Muscle layer of duodenum (tissue), 2 donors: ENCODE measurements at regions not wholly inside any gene's neighbourhood (a gene's known extent, or its start where the extent isn't known, plus 50 kb on each side); places are given as distances from the start of the nearest gene placed in this dataset.
"Not testable (repeated sequence)": the region's sequence is repeated elsewhere in the genome, so short reads cannot be mapped to it uniquely, and the experiment has no call there.

Source experiments
- H3K27ac ChIP-seq: one replicate; pipeline ENCODE4 v1.7.0; 2013; ENCODE audit warnings: mild to moderate bottlenecking, low read length
- H3K27me3 ChIP-seq: one replicate; pipeline ENCODE4 v1.7.0; 2013; ENCODE audit warnings: low read depth, mild to moderate bottlenecking, control low read depth, low read length
- H3K36me3 ChIP-seq, 2 donors: one replicate each; pipeline ENCODE4 v1.7.0; 2013; ENCODE audit warnings: low read length in 2 of 2, control low read depth in 1 of 2, mild to moderate bottlenecking in 1 of 2; ENCODE audit not compliant: insufficient read depth in 2 of 2, control insufficient read depth in 1 of 2
- H3K4me1 ChIP-seq, 2 donors: one replicate each; pipeline ENCODE4 v1.7.0; 2013; ENCODE audit warnings: low read length in 2 of 2, mild to moderate bottlenecking in 2 of 2, control low read depth in 1 of 2, moderate library complexity in 1 of 2; ENCODE audit not compliant: insufficient read depth in 2 of 2, control insufficient read depth in 1 of 2
- H3K4me3 ChIP-seq, 2 donors: one replicate each; pipeline ENCODE4 v1.7.0; 2013; ENCODE audit warnings: low read length in 2 of 2, low read depth in 1 of 2, mild to moderate bottlenecking in 1 of 2
- H3K9me3 ChIP-seq, 2 donors: one replicate each; pipeline ENCODE4 v1.7.0; 2013; ENCODE audit warnings: low read length in 2 of 2, control low read depth in 1 of 2, mild to moderate bottlenecking in 1 of 2; ENCODE audit not compliant: control insufficient read depth in 1 of 2
- donor health status: healthy.

GRCh38 chr2:179322289-179322688 is 57.7 kb upstream of the SESTD1 start:
- H3K27me3 ChIP-seq, result no peaks in the 10 kb centered on the region
- no peak overlapping the region for H3K27ac ChIP-seq
- no peaks in the 10 kb centered on the region for H3K36me3 ChIP-seq
- no peak overlapping the region for H3K4me3 ChIP-seq
- H3K9me3 ChIP-seq, result no peaks in the 10 kb centered on the region
- no peaks in the 10 kb centered on the region for H3K4me1 ChIP-seq

DNA sequence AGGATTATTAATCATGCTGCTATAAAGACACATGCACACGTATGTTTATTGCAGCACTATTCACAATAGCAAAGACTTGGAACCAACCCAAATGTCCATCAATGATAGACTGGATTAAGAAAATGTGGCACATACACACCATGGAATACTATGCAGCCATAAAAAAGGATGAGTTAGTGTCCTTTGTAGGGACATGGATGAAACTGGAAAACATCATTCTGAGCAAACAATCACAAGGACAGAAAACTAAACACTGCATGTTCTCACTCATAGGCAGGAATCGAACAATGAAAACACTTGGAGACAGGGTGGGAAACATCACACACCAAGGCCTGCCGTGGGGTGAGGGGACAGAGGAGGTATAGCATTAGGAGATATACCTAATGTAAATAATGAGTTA is 56.4 kb upstream of the SESTD1 start:
- not testable (repeated sequence) for H3K9me3 ChIP-seq, H3K27ac ChIP-seq, H3K4me3 ChIP-seq, H3K27me3 ChIP-seq, H3K4me1 ChIP-seq, H3K36me3 ChIP-seq

GRCh38 chr2:179314729-179315128 is 50.1 kb upstream of the SESTD1 start:
- not testable (repeated sequence) for H3K27me3 ChIP-seq, H3K9me3 ChIP-seq, H3K4me3 ChIP-seq, H3K36me3 ChIP-seq, H3K4me1 ChIP-seq, H3K27ac ChIP-seq
